H1 (cell line): ENCODE measurements at regions not wholly inside any gene's neighbourhood (a gene's known extent, or its start where the extent isn't known, plus 50 kb on each side); places are given as distances from the start of the nearest gene placed in this dataset.

ENCODE experiments used
- RNF2 ChIP-seq: fragments of 200-900, 300-1000 bp; sonication (generic); IDR thresholded peaks from 2 replicates; pipeline ENCODE4 v1.7.1; 2016; ENCODE audit warnings: borderline replicate concordance, low read depth, mild to moderate bottlenecking, antibody characterized with exemption, low read length; ENCODE audit not compliant: poor library complexity, severe bottlenecking; ENCODE audit errors: missing control alignments
- SUZ12 ChIP-seq: fragments of 200-600 bp; sonication (generic); IDR thresholded peaks from 2 replicates; pipeline ENCODE4 v1.6.1; 2012; ENCODE audit warnings: mild to moderate bottlenecking, inconsistent platforms, low read length, moderate library complexity, mixed read lengths
- TCF12 ChIP-seq: IDR thresholded peaks from 2 replicates; pipeline ENCODE4 v1.6.1; 2011; ENCODE audit warnings: low read depth, mild to moderate bottlenecking, low read length
- ZNF274 ChIP-seq: IDR thresholded peaks from 2 replicates; pipeline ENCODE4 v1.7.0; 2012; ENCODE audit warnings: low read length, borderline replicate concordance; ENCODE audit errors: extremely low read depth

- no peak for TF ChIP-seq RNF2
- TF ChIP-seq ZNF274, result no peak
- no peak for TF ChIP-seq TCF12
- TF ChIP-seq SUZ12, result no peak
- TF ChIP-seq, all 59 proteins: peak for 0
Measured at GRCh38 chr13:73481886-73482445, 423.2 kb downstream of the KLF5 start (continued).
